Neural crest cell (in vitro differentiated cells): ENCODE measurements at regions not wholly inside any gene's neighbourhood (a gene's known extent, or its start where the extent isn't known, plus 50 kb on each side); places are given as distances from the start of the nearest gene placed in this dataset.
"Not testable (repeated sequence)": the region's sequence is repeated elsewhere in the genome, so short reads cannot be mapped to it uniquely, and the experiment has no call there.

Experiments
- DNase-seq: peaks from one replicate; pipeline ENCODE4 v3.0.0; 2021; ENCODE audit warnings: low read depth, mixed read lengths, low spot score
- H3K27ac Mint-ChIP-seq: one replicate; pipeline ENCODE4 v1.8.0; 2021; ENCODE audit warnings: mild to moderate bottlenecking, mixed read lengths; ENCODE audit not compliant: unreplicated experiment
- H3K27me3 Mint-ChIP-seq: 2 replicates; pipeline ENCODE4 v1.8.0; 2021; ENCODE audit warnings: low read depth, mild to moderate bottlenecking, mixed read lengths
- H3K36me3 Mint-ChIP-seq: 2 replicates; pipeline ENCODE4 v1.8.0; 2021; ENCODE audit warnings: low read depth, mild to moderate bottlenecking, mixed read lengths
- H3K4me1 Mint-ChIP-seq: 2 replicates; pipeline ENCODE4 v1.8.0; 2021; ENCODE audit warnings: mixed read lengths
- H3K4me3 Mint-ChIP-seq: one replicate; pipeline ENCODE4 v1.8.0; 2021; ENCODE audit warnings: mild to moderate bottlenecking, mixed read lengths
- H3K9me3 Mint-ChIP-seq: 2 replicates; pipeline ENCODE4 v1.8.0; 2021; ENCODE audit warnings: mixed read lengths
- TF ChIP-seq, protein P1 (sequence below): fragments of 200-600 bp; sonication (generic); conservative IDR thresholded peaks from 2 replicates; pipeline ENCODE4 v1.5.0; 2021; ENCODE audit warnings: antibody characterized with exemption, mild to moderate bottlenecking

DNA sequence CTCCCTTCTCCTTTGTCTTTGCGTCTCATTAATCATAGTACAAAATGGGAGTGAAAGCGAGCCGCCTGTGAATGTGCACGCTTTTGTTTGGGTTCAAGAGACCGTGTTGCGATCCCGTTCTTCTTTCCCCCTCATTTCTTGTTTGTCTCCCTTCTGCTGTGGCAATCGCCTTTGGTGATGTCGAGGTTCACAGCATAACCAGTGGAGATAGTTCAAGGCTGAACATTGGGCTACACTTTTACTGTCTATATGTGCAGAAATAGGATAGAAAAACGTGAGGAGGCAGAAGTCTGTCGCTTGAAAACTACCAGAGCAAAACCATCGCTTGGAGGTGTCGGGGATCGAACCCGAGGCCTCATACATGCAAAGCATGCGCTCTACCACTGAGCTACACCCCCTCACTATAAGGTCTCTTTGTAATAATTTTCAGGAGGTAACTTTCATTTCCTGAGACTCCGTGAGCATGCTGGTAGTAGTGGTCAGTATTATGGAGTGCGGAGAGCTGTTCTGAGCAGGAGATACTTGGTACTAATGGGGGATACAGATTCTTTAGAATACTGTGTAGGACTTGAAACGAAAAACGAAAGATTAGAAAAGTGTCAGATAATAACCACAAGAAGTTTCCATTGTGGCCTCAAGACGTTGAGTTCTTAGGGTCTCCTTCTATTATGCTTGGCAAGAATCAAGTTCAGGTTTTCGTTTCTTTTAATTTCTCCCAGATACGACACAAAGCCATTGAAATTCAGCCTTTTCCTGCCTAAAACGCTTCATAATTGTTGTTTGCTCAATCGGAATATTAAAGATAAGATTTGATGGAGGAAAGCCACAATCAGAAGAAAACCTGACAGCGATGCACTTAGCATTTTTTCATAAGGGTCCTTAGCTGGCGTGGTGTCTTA is 106.6 kb downstream of the TRIM27 start:
- H3K27ac Mint-ChIP-seq: no peak overlapping the region
- H3K9me3 Mint-ChIP-seq: no peaks in the 10 kb centered on the region
- H3K4me1 Mint-ChIP-seq: peaks cover 23% of the 10 kb centered on the region
- peaks cover 99% of the 10 kb centered on the region for H3K27me3 Mint-ChIP-seq
- H3K4me3 Mint-ChIP-seq: peak overlapping the region; percentile 65
- TF ChIP-seq, protein P1, sequence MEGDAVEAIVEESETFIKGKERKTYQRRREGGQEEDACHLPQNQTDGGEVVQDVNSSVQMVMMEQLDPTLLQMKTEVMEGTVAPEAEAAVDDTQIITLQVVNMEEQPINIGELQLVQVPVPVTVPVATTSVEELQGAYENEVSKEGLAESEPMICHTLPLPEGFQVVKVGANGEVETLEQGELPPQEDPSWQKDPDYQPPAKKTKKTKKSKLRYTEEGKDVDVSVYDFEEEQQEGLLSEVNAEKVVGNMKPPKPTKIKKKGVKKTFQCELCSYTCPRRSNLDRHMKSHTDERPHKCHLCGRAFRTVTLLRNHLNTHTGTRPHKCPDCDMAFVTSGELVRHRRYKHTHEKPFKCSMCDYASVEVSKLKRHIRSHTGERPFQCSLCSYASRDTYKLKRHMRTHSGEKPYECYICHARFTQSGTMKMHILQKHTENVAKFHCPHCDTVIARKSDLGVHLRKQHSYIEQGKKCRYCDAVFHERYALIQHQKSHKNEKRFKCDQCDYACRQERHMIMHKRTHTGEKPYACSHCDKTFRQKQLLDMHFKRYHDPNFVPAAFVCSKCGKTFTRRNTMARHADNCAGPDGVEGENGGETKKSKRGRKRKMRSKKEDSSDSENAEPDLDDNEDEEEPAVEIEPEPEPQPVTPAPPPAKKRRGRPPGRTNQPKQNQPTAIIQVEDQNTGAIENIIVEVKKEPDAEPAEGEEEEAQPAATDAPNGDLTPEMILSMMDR: no peak
- no peaks in the 10 kb centered on the region for H3K36me3 Mint-ChIP-seq
- DNase-seq: no peak

DNA sequence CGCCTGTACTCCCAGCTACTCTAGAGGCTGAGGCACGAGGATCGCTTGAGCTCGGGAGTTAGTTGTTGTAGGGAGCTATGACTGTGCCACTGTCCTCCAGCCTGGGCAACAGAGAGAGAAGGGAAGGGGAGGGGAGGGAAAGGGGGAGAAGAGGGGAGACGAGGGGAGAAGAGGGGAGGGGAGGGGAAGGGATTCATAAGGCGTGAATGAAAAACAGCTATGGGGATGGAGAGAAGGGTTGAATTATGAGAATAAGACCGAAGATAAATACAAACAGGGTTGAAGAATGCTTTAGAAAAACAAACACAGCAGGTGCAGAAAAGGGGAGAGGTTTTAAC is 106.0 kb downstream of the TRIM27 start:
- TF ChIP-seq, protein P1: no peak
- Mint-ChIP-seq H3K27me3 (peaks cover 99% of the 10 kb centered on the region), H3K27ac (no peak overlapping the region), H3K9me3 (no peaks in the 10 kb centered on the region), H3K4me3 (no peak overlapping the region), H3K4me1 (peaks cover 20% of the 10 kb centered on the region), H3K36me3 (no peaks in the 10 kb centered on the region)
- DNase-seq: no peak

DNA sequence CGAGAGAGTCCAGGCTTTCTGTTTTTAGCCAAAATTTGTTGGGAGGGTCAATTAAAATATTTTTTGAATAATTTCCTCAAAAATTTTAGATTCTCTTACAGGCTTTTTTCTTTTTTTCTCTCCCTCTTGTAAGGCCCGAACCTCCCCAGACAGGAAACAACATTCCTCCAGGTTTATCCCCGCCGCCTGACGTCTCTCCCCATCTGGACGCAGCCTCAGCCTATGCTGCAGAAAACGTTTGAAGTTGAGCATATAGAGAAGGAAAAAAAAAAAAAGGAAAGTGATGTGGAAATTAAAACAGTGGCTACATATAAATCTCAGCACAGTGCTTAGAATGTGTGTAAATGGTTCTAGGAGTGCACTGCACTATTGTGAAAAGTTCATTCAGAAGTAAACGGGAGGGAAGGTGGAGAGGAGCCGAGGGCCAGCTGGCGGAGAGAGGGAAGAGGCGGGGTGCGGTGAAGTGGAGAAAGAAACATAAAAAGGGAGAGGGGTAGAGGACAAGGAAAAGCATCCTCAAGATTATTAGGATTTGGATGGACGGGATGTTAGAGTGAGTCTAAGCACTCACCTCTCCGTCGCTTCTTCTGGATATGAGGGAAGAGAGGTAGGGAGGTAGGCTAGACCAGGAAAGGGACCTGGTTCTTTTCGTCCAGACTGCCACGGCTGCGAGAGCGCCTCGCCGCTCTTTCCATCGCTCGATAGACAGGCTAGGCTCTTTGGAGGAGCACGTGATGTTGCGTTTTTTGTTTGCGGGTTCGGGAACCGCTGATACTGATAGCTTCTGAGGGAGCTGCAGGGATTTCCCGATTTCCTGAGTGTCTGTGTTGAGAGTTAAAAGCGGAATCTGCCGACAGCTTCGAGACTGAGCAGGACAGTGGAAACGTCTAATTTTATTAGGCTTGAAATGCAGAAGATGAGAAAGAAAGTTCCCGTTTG is 98.7 kb downstream of the TRIM27 start:
- Mint-ChIP-seq H3K36me3 (no peaks in the 10 kb centered on the region), H3K9me3 (no peaks in the 10 kb centered on the region), H3K27ac (no peak overlapping the region), H3K4me3 (no peak overlapping the region), H3K27me3 (peaks cover 97% of the 10 kb centered on the region), H3K4me1 (peaks cover 8% of the 10 kb centered on the region)
- TF ChIP-seq, protein P1: no peak
- DNase-seq: no peak

DNA sequence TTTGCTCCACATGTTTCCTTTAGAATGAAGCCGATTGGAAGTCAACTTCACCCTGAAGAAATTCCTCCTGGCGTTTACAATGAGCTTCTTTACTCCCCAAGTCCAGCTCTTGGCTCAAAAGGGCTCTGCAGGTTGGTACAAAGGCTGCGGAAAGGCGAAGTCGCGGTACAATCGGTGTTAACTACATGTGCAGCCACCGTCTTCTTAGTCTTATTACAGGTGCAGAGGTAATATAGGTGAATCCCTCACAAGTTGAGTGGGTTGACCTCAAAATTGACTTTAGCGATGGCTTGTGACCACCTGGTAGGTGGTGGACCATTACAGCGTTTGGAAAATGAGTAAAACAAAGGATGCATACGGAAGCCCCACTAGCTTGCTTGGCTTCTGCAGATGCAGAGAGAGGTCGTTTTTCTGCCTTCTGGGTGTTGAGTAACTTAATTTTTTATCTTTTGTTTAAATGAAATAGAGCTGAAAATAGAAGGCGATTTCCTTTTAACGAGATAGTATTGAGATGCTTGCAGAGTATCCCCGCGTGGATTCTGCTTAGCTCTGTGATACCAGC is 98.0 kb downstream of the TRIM27 start:
- peaks cover 4% of the 10 kb centered on the region for H3K36me3 Mint-ChIP-seq
- H3K4me1 Mint-ChIP-seq: peaks cover 8% of the 10 kb centered on the region
- H3K27ac Mint-ChIP-seq: no peak overlapping the region
- no peaks in the 10 kb centered on the region for H3K9me3 Mint-ChIP-seq
- no peak overlapping the region for H3K4me3 Mint-ChIP-seq
- H3K27me3 Mint-ChIP-seq: peaks cover 98% of the 10 kb centered on the region
- no peak for DNase-seq
- TF ChIP-seq, protein P1: no peak

DNA sequence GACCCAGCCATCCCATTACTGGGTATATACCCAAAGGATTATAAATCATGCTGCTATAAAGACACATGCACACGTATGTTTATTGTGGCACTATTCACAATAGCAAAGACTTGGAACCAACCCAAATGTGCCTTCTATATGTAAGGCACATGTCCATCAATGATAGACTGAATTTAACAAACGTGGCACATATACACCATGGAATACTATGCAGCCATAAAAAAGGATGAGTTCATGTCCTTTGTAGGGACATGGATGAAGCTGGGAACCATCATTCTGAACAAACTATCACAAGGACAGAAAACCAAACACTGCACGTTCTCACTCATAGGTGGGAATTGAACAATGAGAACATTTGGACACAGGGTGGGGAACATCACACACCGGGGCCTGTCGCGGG is 92.1 kb downstream of the TRIM27 start:
- DNase-seq, H3K9me3 Mint-ChIP-seq, H3K27ac Mint-ChIP-seq, H3K36me3 Mint-ChIP-seq, H3K4me3 Mint-ChIP-seq, H3K4me1 Mint-ChIP-seq: not testable (repeated sequence)
- peaks cover 88% of the 10 kb centered on the region for H3K27me3 Mint-ChIP-seq

DNA sequence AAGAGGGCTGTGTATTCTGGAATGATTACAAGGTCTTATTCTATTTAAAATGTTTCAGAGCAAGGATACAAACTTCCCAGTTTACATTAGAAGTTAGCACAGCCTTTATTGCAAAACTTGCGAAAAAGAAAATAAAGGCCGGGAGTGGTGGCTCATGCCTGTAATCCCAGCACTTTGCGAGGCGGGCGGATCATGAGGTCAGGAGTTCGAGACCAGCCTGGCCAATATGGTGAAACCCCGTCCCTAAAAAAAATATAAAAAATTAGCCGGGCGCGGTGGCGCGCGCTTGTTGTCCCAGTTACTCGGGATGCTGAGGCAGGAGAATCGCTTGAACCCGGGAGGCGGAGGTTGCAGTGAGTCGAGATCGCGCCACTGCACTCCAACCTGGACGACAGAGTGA is 87.1 kb downstream of the TRIM27 start:
- Mint-ChIP-seq H3K4me1 (peaks cover 16% of the 10 kb centered on the region), H3K27me3 (peaks cover 80% of the 10 kb centered on the region), H3K4me3 (peak overlapping the region; percentile 96)
- H3K27ac Mint-ChIP-seq, DNase-seq, H3K9me3 Mint-ChIP-seq, H3K36me3 Mint-ChIP-seq: not testable (repeated sequence)
